ENCODE measurements at regions not wholly inside any gene's neighbourhood (a gene's known extent, or its start where the extent isn't known, plus 50 kb on each side); places are given as distances from the start of the nearest gene placed in this dataset.

- DNase-seq (ENCODE audit: extremely low spot score), result no peak
- no peak overlapping the region for H3K27ac ChIP-seq (replicated peaks in 1 of 4)
- no peaks in the 10 kb centered on the region for H3K9me3 ChIP-seq
- no peaks in the 10 kb centered on the region for H3K4me1 ChIP-seq
- intact Hi-C loops (cut with DNase I), result no loop called here
- no peaks in the 10 kb centered on the region for H3K27me3 ChIP-seq
- TF ChIP-seq POLR2AphosphoS5 (IDR thresholded peaks at IDR 0.05) (no peak), CTCF (IDR thresholded peaks at IDR 0.05) (no peak), POLR2A (IDR thresholded peaks at IDR 0.05; ENCODE audit: low read depth) (no peak), EP300 (IDR thresholded peaks at IDR 0.05) (no peak)
- WGBS, result 96% methylated on average over 2 of the region's 2 CpGs
- H3K36me3 ChIP-seq, result no peaks in the 10 kb centered on the region
- no peak overlapping the region for H3K4me3 ChIP-seq
Observed at GRCh38 chr14:43887523-43887922, 619.6 kb downstream of the FSCB start.

DNA sequence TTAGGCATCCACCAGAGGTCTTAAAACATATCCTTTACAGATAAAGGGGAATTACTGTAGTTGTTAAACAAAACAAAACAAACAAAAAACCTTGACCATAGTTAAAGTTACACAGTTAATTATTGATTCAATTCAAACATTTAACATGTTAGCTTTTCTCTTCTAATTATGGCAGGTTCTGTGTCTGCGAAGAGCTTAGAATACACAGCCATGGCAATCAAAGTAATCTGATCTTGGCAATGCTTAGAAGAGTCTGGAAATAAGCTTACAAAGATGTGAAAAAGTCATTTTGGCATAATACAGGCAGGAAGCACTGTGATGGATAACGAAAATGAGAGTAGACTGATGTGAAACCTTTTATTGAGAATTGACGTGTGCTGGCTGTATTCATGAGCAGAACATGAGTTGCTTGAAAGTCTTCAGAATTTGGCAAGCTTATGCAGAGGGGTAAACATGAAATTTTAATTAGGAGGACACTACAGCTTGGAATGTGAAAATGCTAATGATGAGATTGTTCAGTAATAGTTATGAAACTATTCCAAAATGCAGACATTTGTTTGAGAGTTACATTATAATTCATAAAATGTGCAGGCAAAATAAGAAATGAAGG is 629.6 kb downstream of the FSCB start:
- no peak overlapping the region for H3K27ac ChIP-seq (replicated peaks in 1 of 4)
- no peak for TF ChIP-seq POLR2AphosphoS5 (IDR thresholded peaks at IDR 0.05)
- no peak for TF ChIP-seq CTCF (IDR thresholded peaks at IDR 0.05)
- H3K9me3 ChIP-seq, result no peaks in the 10 kb centered on the region
- no peaks in the 10 kb centered on the region for H3K36me3 ChIP-seq
- intact Hi-C loops (cut with DNase I), result no loop called here
- H3K4me3 ChIP-seq, result no peak overlapping the region
- no peak for DNase-seq (ENCODE audit: extremely low spot score)
- H3K27me3 ChIP-seq, result no peaks in the 10 kb centered on the region
- no peaks in the 10 kb centered on the region for H3K4me1 ChIP-seq
- 60% methylated on average over 3 of the region's 3 CpGs for WGBS

DNA sequence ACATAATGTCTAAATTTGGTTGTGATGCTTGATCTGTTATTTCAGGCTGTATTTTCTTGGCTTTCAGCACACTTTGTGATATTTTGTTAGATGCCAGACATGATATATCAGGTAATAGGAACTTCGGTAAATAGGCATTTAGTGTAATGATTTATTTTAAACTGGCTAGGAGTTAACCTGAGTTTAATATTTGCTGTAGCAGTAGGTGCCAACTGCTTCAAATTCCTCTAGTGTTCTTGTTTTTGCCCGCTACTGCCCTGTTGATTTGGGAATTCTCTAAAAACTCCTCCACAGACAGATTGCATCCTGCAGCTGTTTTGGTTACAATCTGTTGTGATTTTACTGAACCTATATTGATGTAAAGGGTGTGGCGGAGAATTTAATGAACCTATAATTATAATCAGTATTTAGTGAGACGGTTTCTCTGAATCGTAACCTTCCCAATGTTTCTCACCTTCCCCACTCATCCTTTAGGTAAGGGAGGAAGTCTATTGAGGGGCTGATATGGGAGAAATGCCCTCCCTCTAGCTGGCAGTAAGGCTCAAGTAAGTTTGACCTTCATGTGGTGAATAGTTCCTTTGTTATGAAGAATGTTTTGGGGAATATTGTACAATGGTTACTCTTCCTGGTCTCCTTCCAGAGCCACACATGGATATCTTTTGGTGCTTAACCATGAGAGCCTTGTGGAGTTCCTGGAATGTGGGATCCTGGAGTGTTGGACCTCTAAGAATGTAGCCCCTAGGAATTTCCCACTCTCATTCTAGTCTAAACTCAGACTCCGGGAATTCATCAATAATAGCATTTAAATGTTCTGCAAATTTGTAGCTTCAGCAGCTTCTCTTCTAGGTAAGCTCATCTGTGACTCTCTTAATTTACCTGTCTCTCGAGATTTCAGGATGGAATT is 634.1 kb downstream of the FSCB start:
- TF ChIP-seq POLR2A (IDR thresholded peaks at IDR 0.05; ENCODE audit: low read depth) (no peak), EP300 (IDR thresholded peaks at IDR 0.05) (no peak), POLR2AphosphoS5 (IDR thresholded peaks at IDR 0.05) (no peak), CTCF (IDR thresholded peaks at IDR 0.05) (no peak)
- no peaks in the 10 kb centered on the region for H3K9me3 ChIP-seq
- WGBS, result 72% methylated on average over 7 of the region's 7 CpGs
- no peaks in the 10 kb centered on the region for H3K36me3 ChIP-seq
- no peak overlapping the region for H3K4me3 ChIP-seq
- H3K4me1 ChIP-seq, result no peaks in the 10 kb centered on the region
- H3K27ac ChIP-seq (replicated peaks in 1 of 4), result no peak overlapping the region
- no peaks in the 10 kb centered on the region for H3K27me3 ChIP-seq
- intact Hi-C loops (cut with DNase I), result no loop called here
- no peak for DNase-seq (ENCODE audit: extremely low spot score)

DNA sequence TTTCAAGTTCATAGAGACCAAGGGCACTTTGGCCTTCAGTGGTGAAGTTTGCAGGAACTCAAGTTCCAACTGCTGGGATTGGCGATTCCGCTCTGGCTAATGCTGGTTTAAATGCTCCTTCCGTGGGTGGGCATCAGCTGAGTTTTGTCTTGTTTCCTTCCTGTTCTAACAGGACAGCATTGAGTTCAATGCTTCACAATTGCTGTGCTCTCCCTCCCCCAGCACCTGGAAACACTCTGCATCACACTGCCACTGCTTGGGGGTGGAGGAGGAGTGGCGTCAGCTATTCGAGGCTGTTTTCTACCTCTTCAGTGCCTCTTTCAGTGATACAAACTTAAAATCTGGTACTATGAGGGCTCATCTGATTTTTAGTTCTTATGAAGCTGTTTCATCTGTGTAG is 634.9 kb downstream of the FSCB start:
- no peaks in the 10 kb centered on the region for H3K27me3 ChIP-seq
- WGBS, result 79% methylated on average over 5 of the region's 5 CpGs
- no peak overlapping the region for H3K27ac ChIP-seq (replicated peaks in 1 of 4)
- H3K4me1 ChIP-seq, result no peaks in the 10 kb centered on the region
- no peak overlapping the region for H3K4me3 ChIP-seq
- intact Hi-C loops (cut with DNase I), result no loop called here
- H3K36me3 ChIP-seq, result no peaks in the 10 kb centered on the region
- no peaks in the 10 kb centered on the region for H3K9me3 ChIP-seq
- no peak for DNase-seq (ENCODE audit: extremely low spot score)
- TF ChIP-seq POLR2AphosphoS5 (IDR thresholded peaks at IDR 0.05) (no peak), CTCF (IDR thresholded peaks at IDR 0.05) (no peak), EP300 (IDR thresholded peaks at IDR 0.05) (no peak), POLR2A (IDR thresholded peaks at IDR 0.05; ENCODE audit: low read depth) (no peak)
